ENCODE measurements at regions not wholly inside any gene's neighbourhood (a gene's known extent, or its start where the extent isn't known, plus 50 kb on each side); places are given as distances from the start of the nearest gene placed in this dataset.

DNA sequence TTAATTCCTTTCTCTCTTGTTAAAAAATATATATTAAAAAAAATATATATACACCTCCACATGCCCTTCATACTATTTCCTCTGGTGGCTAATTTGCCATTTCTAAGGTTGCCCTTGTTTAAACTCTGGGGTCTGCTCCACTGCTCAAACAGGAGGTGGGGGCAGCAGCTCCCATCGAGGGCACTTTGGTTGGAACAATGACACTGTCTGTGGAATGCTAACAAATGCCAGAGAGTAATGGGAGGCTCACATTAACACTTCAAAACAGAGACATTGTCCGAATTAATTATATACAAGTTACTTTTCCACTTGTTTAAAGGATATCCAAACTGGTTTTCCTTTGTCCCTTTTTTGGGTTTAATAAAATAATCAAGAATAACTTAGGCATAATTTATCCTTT lies 58.8 kb upstream of the CD302 start:
- TF ChIP-seq, protein P1, sequence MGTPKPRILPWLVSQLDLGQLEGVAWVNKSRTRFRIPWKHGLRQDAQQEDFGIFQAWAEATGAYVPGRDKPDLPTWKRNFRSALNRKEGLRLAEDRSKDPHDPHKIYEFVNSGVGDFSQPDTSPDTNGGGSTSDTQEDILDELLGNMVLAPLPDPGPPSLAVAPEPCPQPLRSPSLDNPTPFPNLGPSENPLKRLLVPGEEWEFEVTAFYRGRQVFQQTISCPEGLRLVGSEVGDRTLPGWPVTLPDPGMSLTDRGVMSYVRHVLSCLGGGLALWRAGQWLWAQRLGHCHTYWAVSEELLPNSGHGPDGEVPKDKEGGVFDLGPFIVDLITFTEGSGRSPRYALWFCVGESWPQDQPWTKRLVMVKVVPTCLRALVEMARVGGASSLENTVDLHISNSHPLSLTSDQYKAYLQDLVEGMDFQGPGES (IDR thresholded peaks at IDR 0.05), result no peak
- TF ChIP-seq, protein P2, sequence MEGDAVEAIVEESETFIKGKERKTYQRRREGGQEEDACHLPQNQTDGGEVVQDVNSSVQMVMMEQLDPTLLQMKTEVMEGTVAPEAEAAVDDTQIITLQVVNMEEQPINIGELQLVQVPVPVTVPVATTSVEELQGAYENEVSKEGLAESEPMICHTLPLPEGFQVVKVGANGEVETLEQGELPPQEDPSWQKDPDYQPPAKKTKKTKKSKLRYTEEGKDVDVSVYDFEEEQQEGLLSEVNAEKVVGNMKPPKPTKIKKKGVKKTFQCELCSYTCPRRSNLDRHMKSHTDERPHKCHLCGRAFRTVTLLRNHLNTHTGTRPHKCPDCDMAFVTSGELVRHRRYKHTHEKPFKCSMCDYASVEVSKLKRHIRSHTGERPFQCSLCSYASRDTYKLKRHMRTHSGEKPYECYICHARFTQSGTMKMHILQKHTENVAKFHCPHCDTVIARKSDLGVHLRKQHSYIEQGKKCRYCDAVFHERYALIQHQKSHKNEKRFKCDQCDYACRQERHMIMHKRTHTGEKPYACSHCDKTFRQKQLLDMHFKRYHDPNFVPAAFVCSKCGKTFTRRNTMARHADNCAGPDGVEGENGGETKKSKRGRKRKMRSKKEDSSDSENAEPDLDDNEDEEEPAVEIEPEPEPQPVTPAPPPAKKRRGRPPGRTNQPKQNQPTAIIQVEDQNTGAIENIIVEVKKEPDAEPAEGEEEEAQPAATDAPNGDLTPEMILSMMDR (IDR thresholded peaks at IDR 0.05 in 2 of 3, conservative IDR thresholded peaks at IDR 0.05 in 1 of 3; ENCODE audit: control insufficient read depth in 2 of 3, extremely low read depth in 1 of 3, insufficient read depth in 1 of 3, low read depth in 3 of 3, low read length in 3 of 3), result no peak

Measured in GM12878 (cell line).